ENCODE measurements at regions not wholly inside any gene's neighbourhood (a gene's known extent, or its start where the extent isn't known, plus 50 kb on each side); places are given as distances from the start of the nearest gene placed in this dataset.

- DNase-seq (no peak), ATAC-seq (no peak)
Measured at GRCh38 chr12:78430551-78430950, 434.0 kb upstream of the SYT1 start.

GRCh38 chr12:78431931-78432330, 432.6 kb upstream of the SYT1 start:
- H3K4me3 ChIP-seq, result no peak overlapping the region
- intact Hi-C loops (cut with DNase I), result no loop called here
- no peak for ATAC-seq

More at GRCh38 chr12:78430551-78430950, 434.0 kb upstream of the SYT1 start:
- Histone ChIP-seq H3K27ac (no peak overlapping the region), H3K9me3 (no peaks in the 10 kb centered on the region), H3K27me3 (no peaks in the 10 kb centered on the region), H3K4me1 (no peaks in the 10 kb centered on the region), H3K36me3 (no peaks in the 10 kb centered on the region), H3K4me3 (no peak overlapping the region)
- TF ChIP-seq CTCF (IDR thresholded peaks at IDR 0.05), result no peak
- intact Hi-C loops (cut with DNase I), result no loop called here

GRCh38 chr12:78439666-78440065, 424.9 kb upstream of the SYT1 start:
- Histone ChIP-seq H3K36me3 (no peaks in the 10 kb centered on the region), H3K4me1 (no peaks in the 10 kb centered on the region), H3K9me3 (no peaks in the 10 kb centered on the region), H3K4me3 (no peak overlapping the region), H3K27me3 (no peaks in the 10 kb centered on the region), H3K27ac (no peak overlapping the region)
- TF ChIP-seq CTCF (IDR thresholded peaks at IDR 0.05), result no peak
- intact Hi-C loops (cut with DNase I), result no loop called here
- ATAC-seq (no peak), DNase-seq (peak; percentile 25)

More at GRCh38 chr12:78431931-78432330, 432.6 kb upstream of the SYT1 start:
- H3K27me3 ChIP-seq, result no peaks in the 10 kb centered on the region
- H3K9me3 ChIP-seq, result no peaks in the 10 kb centered on the region
- TF ChIP-seq CTCF (IDR thresholded peaks at IDR 0.05), result no peak
- H3K4me1 ChIP-seq, result no peaks in the 10 kb centered on the region
- H3K36me3 ChIP-seq, result no peaks in the 10 kb centered on the region
- H3K27ac ChIP-seq, result no peak overlapping the region
- DNase-seq, result no peak

GRCh38 chr12:78441737-78442453, 422.7 kb upstream of the SYT1 start:
- Histone ChIP-seq H3K27me3 (no peaks in the 10 kb centered on the region), H3K36me3 (no peaks in the 10 kb centered on the region), H3K4me1 (no peaks in the 10 kb centered on the region), H3K27ac (no peak overlapping the region), H3K4me3 (no peak overlapping the region), H3K9me3 (no peaks in the 10 kb centered on the region)
- intact Hi-C loops (cut with DNase I), result no loop called here
- no peak for TF ChIP-seq CTCF (IDR thresholded peaks at IDR 0.05)
- no peak for ATAC-seq
- DNase-seq, result no peak

GRCh38 chr12:78442454-78442801, 422.1 kb upstream of the SYT1 start:
- intact Hi-C loops (cut with DNase I), result no loop called here
- no peak for DNase-seq

More at GRCh38 chr12:78442454-78442801, 422.1 kb upstream of the SYT1 start:
- ATAC-seq, result no peak
- H3K27ac ChIP-seq, result no peak overlapping the region
- H3K27me3 ChIP-seq, result no peaks in the 10 kb centered on the region
- no peaks in the 10 kb centered on the region for H3K9me3 ChIP-seq
- no peaks in the 10 kb centered on the region for H3K36me3 ChIP-seq
- no peak for TF ChIP-seq CTCF (IDR thresholded peaks at IDR 0.05)
- H3K4me3 ChIP-seq, result no peak overlapping the region
- H3K4me1 ChIP-seq, result no peaks in the 10 kb centered on the region
